ENCODE measurements at regions not wholly inside any gene's neighbourhood (a gene's known extent, or its start where the extent isn't known, plus 50 kb on each side); places are given as distances from the start of the nearest gene placed in this dataset.

DNA sequence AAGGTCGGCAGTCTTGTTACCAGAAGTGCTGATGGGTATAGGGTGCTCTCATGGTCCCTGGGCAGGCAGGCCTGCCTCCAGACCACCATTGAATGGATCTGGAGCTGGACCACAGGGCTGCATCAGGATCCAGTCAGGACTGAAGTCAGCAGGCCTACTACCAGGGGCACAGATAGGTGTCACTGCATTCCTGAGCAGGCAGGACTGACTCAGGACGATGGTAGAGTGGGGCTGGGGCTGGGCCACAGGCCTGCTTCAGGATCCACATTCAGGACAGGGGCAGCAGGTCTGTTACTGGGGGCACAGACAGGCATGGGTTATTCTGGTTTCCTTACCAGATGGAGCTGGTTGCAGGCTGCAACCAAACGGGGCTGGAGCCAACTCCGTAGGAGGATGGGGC lies 51.4 kb upstream of the MAP3K4 start:
- DNase-seq: no peak
- in situ Hi-C loops (cut with MboI; ENCODE audit: low pct_unique_long_range_greater_than_20kb, low sequenced_read_pairs): loop anchor here (25.0 kb wide), 1 partner anchor 422 kb away; no protein-coding TSS in a partner anchor
